Hematopoietic multipotent progenitor cell treated with erythropoietin and hydrocortisone succinate and interleukin-3 and kit ligand, for 8 days (in vitro differentiated cells): ENCODE measurements at regions not wholly inside any gene's neighbourhood (a gene's known extent, or its start where the extent isn't known, plus 50 kb on each side); places are given as distances from the start of the nearest gene placed in this dataset.
"Not testable (repeated sequence)": the region's sequence is repeated elsewhere in the genome, so short reads cannot be mapped to it uniquely, and the experiment has no call there.

ENCODE experiments used
- DNase-seq: peaks from one replicate; pipeline ENCODE4 v3.0.0-alpha.2; 2015

GRCh38 chr12:17206553-17206952 lies 600.6 kb upstream of the LMO3 start:
- DNase-seq: no peak

- no peak for DNase-seq
These were observed 598.5 kb upstream of the LMO3 start for GRCh38 chr12:17204289-17205054.

GRCh38 chr12:17203497-17203896 lies 597.5 kb upstream of the LMO3 start:
- no peak for DNase-seq

- no peak for DNase-seq
These were observed 592.0 kb upstream of the LMO3 start for GRCh38 chr12:17197971-17198370.

- no peak for DNase-seq
These were observed 586.8 kb upstream of the LMO3 start for GRCh38 chr12:17192721-17193120.

- DNase-seq: no peak
These were observed 563.9 kb upstream of the LMO3 start for GRCh38 chr12:17169726-17170471.

GRCh38 chr12:17159506-17160300 lies 553.7 kb upstream of the LMO3 start:
- DNase-seq: no peak

GRCh38 chr12:17158201-17158600 lies 552.2 kb upstream of the LMO3 start:
- no peak for DNase-seq

- no peak for DNase-seq
These were observed 546.0 kb upstream of the LMO3 start for GRCh38 chr12:17151917-17152316.

- DNase-seq: no peak
These were observed 542.7 kb upstream of the LMO3 start for GRCh38 chr12:17148706-17149105.

- no peak for DNase-seq
These were observed 536.9 kb upstream of the LMO3 start for GRCh38 chr12:17142856-17143255.

- no peak for DNase-seq
These were observed 534.0 kb upstream of the LMO3 start for GRCh38 chr12:17139931-17140330.

- DNase-seq: no peak
These were observed 531.4 kb upstream of the LMO3 start for GRCh38 chr12:17137396-17137795.

GRCh38 chr12:17134315-17134714 lies 528.4 kb upstream of the LMO3 start:
- DNase-seq: no peak

- DNase-seq: no peak
These were observed 526.4 kb upstream of the LMO3 start for GRCh38 chr12:17132336-17132735.

GRCh38 chr12:17116538-17116937 lies 510.6 kb upstream of the LMO3 start:
- DNase-seq: not testable (repeated sequence)

- no peak for DNase-seq
These were observed 504.4 kb upstream of the LMO3 start for GRCh38 chr12:17110316-17110715.

- no peak for DNase-seq
These were observed 503.0 kb upstream of the LMO3 start for GRCh38 chr12:17108877-17109541.

- DNase-seq: no peak
These were observed 498.8 kb upstream of the LMO3 start for GRCh38 chr12:17104801-17105200.

- no peak for DNase-seq
These were observed 491.7 kb upstream of the LMO3 start for GRCh38 chr12:17097674-17098073.

GRCh38 chr12:17084831-17085230 lies 478.9 kb upstream of the LMO3 start:
- DNase-seq: no peak

GRCh38 chr12:17079251-17079909 lies 473.4 kb upstream of the LMO3 start:
- DNase-seq: no peak

- DNase-seq: no peak
These were observed 471.6 kb upstream of the LMO3 start for GRCh38 chr12:17077594-17077993.
